HG02840 (cell line): ENCODE measurements at regions not wholly inside any gene's neighbourhood (a gene's known extent, or its start where the extent isn't known, plus 50 kb on each side); places are given as distances from the start of the nearest gene placed in this dataset.

ENCODE experiments used
- ATAC-seq: cut with Tn5 transposase; IDR thresholded peaks from one replicate; pipeline ENCODE4 v1.9.1; 2021; ENCODE audit warnings: mild to moderate bottlenecking, moderate library complexity, moderate number of reproducible peaks; ENCODE audit not compliant: unreplicated experiment, low FRiP score

DNA sequence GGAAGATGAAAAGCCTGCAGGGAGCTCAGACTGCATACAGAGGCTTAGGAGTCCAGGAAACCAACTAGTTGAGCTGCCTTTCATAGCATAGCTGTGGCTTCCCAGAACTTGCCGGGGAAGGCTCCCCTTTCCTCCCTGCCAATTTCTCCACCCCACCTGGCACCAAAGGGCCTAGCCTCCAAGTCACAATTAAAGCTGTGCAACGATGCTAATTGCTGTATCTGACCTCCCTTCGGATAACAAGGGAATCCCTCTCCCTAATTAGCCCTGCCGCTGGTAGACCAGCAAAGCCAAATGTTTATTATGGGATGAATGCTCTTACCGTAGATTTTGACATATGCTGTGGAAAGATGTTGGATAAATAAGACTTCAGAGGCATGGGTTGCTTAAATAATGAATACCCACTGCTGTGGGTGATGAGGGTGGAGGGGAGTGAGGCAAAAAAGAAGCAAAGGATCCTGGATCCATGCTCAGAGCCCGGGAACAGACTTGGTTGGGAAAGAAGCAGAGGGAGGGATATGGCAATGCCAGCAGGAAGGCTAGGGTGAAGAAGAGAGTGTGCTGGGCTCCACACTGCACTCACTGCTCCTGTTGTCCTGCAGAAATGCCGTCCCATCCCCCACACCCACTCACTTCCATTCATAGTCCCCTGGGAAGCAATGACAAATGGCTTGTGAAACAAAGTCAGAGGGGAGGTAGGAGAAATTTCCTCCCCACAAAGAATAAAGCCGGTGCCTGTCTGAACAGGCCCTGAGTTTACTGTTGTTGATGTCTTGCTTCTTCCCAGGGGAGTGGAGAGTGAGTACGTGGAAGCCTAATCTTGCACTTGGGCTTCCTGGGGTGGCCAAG, 608.1 kb upstream of the CADM1 start:
- ATAC-seq = no peak

GRCh38 chr11:116111546-116111945, 607.3 kb upstream of the CADM1 start:
- no peak for ATAC-seq

GRCh38 chr11:116110802-116111201, 606.6 kb upstream of the CADM1 start:
- no peak for ATAC-seq

DNA sequence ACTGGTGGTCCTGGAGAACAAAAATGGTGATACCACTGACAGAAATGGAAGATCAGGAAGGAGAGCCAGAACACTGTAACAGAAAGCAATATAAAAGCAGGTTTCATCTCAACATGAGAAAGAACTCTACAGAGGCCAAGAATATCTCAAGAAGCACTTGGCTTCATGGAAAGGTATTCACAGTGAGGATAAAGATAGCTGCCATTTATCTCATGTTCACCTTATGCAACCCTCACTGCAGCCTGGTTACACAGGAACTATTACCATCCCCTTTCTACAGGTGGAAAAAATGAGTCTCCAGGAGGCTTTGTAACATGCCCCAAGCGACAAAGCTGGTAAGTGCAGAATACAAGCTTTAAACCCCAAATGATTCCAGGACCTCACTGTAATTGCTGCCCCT, 606.1 kb upstream of the CADM1 start:
- ATAC-seq = no peak

DNA sequence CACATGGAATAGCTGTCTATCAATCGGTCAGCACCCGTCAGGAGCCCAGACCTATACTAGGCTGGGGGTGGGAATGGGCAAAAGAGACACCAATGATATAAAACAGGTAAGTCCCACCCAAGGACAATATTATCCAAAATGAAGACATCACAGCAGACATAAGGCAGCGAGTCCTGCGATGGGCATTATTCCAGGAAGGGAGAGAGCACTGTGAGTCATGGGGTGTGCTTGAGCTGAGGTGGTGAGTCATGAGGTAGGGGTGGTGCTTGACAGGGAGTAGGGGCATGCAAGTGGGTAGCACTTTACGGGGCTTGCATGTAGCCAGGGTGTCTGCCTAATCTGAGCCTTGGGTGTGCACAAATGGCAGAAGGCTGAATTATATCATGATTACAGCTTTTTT, 605.0 kb upstream of the CADM1 start:
- no peak for ATAC-seq

DNA sequence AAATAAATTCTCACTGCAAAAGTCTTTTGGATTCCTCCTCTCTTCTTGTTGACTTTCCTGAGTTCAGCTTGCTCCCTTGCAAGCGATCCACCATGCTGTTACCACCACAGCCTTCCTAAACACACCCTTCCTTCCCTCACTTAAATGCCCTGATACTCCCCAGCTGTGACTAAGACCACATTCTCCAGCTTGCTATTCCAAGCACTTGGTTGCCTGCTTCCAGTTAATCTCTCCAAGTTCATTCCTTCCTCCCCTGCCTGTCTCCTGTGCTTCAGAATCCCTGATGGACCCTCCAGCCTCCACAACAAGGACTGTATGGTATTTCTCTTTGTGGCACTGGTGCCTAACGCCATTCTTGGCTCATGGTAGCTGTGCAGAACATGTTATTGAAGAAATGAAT, 603.9 kb upstream of the CADM1 start:
- no peak for ATAC-seq

DNA sequence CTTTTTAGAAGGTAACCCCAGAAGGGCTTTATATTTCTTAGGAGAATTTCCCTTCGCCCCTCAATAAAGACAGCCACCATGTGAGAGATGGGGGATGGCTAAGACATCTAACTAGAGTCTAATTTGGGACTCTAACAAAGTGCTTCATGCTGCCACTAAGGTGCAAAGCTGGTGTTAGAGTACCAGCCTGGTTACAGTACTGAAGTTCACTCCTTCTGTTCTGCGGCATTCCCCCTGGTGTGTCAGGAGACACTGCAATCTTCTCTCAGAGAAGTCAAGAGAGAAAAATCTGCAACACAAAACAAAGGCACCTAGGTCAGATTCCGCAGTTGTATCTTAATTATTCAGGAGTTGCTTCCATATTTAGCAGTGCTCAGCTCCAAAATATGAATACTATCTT, 603.0 kb upstream of the CADM1 start:
- ATAC-seq = no peak

DNA sequence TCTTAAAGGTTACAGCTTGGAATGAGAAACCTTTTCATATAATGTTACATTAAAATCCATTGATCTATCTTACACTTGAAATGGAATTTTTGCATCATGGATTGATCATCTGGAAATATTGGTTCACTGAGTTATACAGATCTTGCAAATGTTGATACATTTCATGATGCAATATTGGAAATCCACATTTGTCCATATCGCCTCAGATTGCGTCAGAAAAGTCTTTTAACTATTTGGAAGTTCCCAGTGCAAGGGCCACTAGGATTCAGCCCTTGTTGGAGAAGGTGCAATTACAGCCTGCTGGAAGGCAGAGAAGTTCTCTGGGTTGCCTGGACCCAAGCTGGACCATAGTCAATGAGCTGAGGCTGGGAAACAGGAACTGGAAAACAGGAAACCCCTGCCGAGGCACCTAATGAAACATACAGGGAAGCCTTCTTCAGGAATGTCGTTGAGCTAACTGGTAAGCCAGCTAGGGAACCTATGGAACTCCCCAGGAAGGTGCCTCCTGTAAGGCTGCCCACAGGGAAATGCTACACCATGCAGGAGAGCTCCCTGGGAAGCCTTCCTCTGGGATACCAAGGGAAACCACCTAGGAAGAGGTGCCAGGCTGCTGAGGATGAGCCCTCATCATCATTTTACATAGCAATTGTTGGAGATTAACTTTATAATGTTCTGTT, 600.4 kb upstream of the CADM1 start:
- no peak for ATAC-seq

- no peak for ATAC-seq
These were observed 597.7 kb upstream of the CADM1 start for GRCh38 chr11:116101902-116102301.

- no peak for ATAC-seq
These were observed 595.8 kb upstream of the CADM1 start for GRCh38 chr11:116100016-116100415.

DNA sequence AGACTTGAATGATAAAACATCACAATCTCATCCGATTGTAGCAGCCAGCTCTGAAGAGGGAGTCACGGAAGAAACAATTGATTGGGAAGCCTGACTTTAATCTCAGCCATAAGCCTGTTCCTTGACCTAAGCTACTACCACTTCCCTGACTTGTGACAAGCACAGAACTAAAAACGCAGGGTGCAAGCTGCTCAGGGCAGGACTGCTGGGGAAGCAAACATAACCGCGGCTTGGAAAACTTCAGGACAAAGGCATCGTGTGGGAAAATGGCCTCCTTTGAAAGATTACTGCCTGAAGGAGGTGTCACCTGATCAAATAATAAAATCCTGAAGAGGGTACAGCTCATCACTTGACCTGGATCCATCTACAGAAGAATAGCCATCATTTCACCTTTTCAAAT, 595.3 kb upstream of the CADM1 start:
- ATAC-seq = no peak

DNA sequence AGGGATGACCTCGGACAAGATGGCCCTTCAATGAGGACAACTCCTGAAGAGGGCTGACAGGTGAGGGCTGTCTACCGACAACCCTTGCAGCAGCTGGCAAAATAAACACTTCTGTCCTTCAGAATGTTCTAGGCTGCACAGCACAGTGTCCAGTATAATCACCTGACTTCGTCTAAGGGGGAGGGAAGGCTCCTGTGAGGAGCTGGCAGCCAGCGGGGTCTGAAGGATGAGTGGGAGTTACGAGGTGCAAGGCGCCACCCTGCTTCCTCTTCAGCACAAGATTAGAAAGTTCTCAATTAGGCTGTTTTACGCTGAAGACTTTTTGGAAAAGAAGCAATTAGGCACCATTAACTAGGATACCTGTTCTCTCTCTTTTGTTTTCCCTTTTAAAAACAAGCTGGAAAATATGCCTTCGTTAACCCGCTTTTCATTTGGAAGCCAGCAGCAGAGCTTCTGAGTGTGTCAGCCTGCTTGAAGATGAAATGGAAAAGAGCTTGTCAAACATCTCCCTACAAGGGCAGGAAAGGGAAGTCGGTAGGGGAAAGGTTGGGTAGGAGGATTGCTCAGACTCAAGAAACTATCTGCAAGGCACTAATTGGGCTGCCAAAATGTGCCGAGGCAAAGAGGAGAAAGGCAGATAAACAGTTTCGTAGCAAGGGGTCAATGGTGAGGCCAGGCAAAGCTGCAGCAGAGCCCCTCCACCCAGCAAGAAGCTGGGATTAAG, 592.2 kb upstream of the CADM1 start:
- no peak for ATAC-seq

GRCh38 chr11:116093481-116094270, 589.5 kb upstream of the CADM1 start:
- no peak for ATAC-seq

DNA sequence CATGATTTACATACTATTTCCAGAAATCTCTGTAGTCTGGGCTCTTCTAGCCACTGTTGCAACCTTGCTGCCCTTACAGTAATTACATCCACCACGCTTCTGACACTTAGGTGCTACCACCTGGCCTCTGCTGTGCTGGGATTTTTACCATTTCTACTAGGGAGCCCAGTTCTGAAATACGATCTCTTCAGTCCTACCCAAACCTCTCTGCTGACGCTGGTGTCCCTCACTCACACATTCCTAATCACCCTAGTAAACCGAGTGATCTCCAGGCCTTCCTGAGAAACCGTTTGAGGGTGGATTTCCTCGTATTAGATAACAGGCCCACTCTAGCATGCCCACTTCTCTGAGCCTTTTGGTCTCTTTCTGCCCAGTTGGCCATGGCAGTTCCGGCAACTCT, 588.9 kb upstream of the CADM1 start:
- ATAC-seq = no peak

DNA sequence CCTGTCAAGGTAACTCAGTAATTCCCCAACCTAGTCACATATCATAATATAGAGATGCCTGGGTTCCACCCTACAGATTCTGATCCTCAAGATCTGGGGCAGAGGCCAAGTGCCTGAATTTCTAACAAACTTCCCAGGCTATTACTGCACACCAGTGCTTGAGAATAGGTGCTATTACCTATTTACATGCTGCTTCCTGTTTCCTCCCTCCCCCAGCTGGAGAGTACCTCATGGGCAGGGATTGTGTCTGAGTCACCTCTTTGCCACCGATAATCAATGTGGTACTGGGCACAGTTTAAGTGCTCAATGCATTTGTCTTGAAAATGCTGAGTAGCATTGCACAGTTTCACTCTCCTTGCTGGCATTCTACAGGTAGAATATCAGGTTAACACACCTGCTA, 582.2 kb upstream of the CADM1 start:
- no peak for ATAC-seq

DNA sequence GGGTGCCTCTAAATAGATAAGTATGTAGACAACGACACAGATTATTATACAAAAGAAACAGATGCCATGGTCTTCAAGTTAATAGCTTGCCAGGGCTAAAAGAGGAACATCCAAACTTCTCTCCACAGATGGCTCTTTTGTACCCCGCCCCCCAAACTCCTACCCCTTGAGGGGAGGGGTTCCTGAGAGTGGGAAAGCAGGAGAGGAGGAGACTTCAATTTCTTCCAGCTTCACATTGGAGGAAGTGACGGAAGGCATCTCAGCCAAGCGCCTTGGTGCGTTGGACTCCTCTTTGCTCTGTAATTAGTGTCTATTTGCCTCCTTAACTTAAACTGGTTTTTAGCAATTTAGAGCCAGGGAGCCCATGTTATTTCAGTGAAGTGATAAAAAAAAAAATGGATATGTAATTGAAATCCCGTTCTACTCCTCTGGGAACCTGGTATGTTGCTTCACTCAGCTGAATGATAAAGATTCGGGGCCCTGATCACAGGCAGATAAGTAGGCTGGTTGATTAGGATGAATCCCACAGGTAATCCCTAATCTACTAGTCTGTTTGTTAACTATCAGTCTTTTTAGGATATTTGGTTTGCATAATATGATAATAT, 580.9 kb upstream of the CADM1 start:
- ATAC-seq = no peak

- ATAC-seq = no peak
These were observed 580.3 kb upstream of the CADM1 start for GRCh38 chr11:116084511-116084910.

- ATAC-seq = no peak
These were observed 578.0 kb upstream of the CADM1 start for GRCh38 chr11:116082256-116082655.

DNA sequence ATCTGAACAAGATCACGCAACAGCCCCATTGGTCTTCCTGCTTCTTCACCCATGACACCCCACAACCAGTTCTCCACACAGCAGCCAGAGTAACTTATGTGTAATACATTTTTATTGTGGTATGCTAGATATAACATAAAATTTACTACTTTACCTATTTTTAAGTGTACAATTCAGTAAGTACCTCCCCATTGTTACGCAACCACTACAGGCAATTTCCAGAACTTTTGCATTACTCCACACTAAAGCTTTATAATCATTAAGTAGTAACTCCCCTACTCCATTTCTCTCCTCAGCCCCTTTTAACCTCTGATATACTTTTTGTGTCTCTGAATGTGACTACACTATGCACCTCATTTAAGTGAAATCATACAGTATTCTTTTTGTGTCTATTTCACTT, 575.4 kb upstream of the CADM1 start:
- ATAC-seq = no peak

GRCh38 chr11:116078101-116078591, 573.9 kb upstream of the CADM1 start:
- ATAC-seq = no peak
